HG03432 (cell line): ENCODE measurements at regions not wholly inside any gene's neighbourhood (a gene's known extent, or its start where the extent isn't known, plus 50 kb on each side); places are given as distances from the start of the nearest gene placed in this dataset.
A peak's percentile ranks its signal among the peaks of the same experiment; 100 is the strongest.

ENCODE experiments used
- ATAC-seq: cut with Tn5 transposase; IDR thresholded peaks from one replicate; pipeline ENCODE4 v1.9.1; 2021; ENCODE audit warnings: mild to moderate bottlenecking, moderate library complexity; ENCODE audit not compliant: unreplicated experiment

DNA sequence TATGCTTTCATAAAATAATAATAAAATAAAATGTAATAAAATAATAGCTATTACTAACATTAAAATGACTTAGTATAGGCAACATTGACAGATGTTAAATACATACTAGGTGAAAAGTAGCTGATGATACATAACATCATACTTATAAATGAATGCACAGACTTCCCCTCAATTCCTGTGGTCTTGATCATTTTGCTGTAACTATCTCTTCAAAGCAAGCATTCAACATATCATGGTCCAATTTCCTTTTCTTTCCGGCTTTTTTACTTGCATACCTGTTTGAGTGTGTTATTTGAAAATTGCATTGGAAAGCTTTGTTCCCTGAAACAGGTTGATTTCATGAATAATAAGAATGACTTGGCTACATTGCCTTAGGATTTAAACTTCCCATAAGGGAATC, 309.3 kb downstream of the HDGFL1 start:
- ATAC-seq: no peak

DNA sequence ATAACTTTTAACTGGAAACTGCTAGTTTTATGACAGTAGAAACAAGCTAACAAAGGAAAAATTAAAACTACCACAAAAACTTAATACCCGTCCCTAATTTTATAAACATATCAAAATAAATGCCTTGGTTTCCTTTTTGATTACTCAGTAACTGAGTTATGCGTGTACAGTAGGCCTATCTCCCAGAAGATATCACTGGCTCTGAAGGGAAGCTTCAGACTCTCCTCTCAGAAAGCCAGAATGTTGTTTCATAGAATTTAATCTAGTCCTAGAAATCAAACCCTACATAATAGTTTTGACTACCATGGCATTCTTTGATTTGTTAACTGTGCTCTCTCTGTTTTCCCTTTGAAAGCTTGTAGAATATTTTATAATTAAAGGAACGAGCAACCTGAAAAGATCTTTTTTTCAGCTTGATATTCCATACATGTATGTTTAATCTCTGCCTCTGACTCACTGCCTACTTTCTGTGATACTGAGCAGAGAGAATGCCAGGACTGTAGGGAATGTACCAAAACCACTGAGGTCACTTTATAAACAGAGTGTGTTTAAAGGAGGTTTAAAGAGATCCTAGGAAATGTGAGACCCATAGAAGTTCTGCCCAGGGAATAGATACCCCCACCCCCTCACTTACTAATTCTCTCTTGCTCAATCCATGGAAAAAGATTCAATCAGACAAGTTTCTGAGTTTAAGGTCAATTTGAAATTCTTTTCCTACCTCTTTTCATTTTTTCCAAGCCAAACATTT, 311.5 kb downstream of the HDGFL1 start:
- ATAC-seq: no peak

- ATAC-seq: no peak
Measured at GRCh38 chr6:22882581-22882980, 313.2 kb downstream of the HDGFL1 start.

DNA sequence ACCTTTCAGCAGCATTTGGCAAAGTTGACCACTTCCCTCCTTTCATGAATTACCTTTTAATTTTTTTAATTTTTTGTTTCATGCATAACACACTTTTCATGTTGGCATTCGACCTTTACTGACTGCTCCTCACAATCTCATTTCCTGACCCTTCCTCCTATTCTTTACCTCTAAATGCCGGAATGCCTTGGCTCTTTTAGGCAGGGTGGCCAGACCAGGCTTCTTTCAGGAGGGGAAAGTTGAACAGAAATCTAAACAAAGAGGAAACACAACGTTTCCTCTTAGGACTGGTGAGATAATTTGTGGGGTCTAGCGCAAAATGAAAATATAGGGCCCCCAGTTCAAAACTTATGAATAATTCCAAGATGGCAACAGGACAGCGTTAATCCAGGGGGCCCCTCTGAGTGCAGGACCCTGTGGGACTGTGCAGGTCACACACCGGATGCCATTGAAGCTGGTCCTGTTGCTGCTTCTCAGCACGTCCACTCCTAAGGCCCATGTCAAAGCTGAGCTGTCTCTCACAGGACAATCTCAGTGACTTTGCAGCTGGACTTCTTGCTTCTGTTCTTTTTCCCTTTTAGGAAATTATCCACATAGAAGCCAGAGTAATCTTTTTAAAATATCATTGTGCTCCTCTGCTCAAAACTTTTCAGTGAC, 313.8 kb downstream of the HDGFL1 start:
- no peak for ATAC-seq

- ATAC-seq: no peak
Measured at GRCh38 chr6:22884456-22884855, 315.1 kb downstream of the HDGFL1 start.

GRCh38 chr6:22886650-22887581, 317.6 kb downstream of the HDGFL1 start:
- ATAC-seq: peak; percentile 65

GRCh38 chr6:22888163-22888752, 318.9 kb downstream of the HDGFL1 start:
- ATAC-seq: no peak

DNA sequence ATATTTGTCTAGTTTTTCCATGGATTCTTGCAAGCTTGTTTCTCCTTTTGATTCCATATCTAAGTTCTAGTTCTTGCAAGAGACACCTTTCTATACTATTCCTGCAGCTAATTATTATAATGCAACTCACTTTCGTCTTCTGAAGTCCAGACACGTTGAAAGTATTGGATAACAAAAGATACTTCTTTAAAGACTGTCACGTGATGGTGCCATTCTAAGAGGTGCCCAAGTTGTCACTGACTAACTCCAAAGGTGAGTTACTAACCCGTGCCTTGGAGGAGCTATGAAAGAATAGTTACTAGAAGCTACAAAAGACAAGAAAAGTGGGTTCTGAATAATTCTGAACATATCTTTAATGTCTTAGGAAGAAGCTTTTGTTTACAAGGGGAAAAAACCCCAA, 322.6 kb downstream of the HDGFL1 start:
- ATAC-seq: no peak

- ATAC-seq: no peak
Measured at GRCh38 chr6:22892452-22892851, 323.1 kb downstream of the HDGFL1 start.

- no peak for ATAC-seq
Measured at GRCh38 chr6:22896696-22897095, 327.3 kb downstream of the HDGFL1 start.

DNA sequence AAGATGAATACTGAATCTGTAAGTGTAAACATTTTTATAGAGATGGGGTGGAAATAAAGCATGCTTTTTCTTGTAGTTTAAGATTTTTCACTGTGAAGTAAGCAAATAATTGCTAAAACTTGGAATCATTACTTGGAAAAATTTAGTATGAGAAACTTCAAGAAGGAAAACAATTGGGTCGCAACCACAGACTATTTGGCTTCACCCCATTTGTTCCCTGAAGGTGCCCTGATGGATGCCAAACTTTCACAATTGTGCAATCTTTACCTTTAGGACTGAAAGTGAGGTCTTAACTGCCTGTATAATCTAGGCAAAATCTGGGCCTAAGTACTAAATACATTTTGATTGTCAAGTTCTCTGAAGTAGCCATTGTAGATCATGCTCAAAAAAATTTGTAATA, 330.1 kb downstream of the HDGFL1 start:
- ATAC-seq: no peak

GRCh38 chr6:22903826-22904225, 334.5 kb downstream of the HDGFL1 start:
- ATAC-seq: no peak

- ATAC-seq: no peak
Measured at GRCh38 chr6:22904431-22904830, 335.1 kb downstream of the HDGFL1 start.

DNA sequence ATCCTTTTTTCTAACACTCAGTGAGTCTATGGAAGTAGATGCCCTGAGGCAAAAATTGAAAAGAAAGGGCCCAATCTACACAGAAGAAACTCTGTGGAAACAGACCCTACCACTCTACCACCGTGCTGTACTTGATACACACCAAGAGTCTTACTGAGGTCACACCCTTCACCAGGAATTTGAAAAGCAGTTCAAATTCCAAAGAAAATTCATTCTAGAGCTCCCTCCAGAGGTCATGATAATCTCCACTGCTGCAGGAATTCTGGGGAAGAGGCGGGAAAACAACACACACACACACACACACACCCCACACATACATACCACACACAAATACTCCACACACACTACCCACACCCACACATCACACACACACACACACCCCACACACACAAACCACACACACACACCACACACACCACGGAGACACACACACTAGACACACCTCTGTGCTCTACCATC, 336.8 kb downstream of the HDGFL1 start:
- ATAC-seq: no peak

DNA sequence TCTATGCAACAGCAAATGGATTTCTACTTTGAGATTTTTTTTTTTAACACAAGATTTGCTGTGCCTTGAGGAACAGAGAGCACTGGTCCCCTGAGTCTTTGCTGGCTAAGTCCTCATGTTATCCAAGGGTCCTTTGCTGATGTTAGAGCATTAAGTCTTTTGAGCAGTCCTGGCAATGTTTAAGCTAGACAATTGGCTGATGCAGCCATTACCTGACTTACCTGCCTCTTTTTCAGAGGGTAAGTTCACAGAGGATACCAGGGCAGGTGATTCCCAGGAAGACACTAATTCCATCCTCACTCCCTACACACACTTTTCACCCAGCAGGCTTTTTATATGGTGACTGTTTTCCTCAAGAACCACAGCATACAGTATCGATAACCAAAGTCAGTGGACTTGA, 337.7 kb downstream of the HDGFL1 start:
- ATAC-seq: no peak

GRCh38 chr6:22910370-22910769, 341.0 kb downstream of the HDGFL1 start:
- no peak for ATAC-seq

GRCh38 chr6:22913612-22914011, 344.2 kb downstream of the HDGFL1 start:
- no peak for ATAC-seq

DNA sequence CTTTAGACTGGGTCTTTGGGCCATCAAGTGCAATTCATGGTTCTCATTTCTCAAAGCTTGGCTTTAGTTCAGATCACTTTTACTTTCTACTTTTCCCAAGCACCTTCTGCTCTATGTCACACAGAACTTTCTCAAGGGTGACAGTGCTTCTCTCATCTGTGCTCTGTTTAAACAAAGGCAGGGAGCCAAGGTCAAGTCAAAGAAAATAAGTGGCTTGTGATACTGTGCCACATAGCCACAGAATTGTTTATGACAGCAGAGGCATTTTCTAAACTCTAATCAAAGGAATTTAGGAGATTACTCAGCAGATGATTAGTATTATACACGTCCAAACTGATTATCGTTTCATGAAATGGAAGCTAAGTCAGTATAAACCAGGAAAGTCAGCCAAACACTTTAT, 348.0 kb downstream of the HDGFL1 start:
- ATAC-seq: no peak

- no peak for ATAC-seq
Measured at GRCh38 chr6:22921828-22922227, 352.5 kb downstream of the HDGFL1 start.

DNA sequence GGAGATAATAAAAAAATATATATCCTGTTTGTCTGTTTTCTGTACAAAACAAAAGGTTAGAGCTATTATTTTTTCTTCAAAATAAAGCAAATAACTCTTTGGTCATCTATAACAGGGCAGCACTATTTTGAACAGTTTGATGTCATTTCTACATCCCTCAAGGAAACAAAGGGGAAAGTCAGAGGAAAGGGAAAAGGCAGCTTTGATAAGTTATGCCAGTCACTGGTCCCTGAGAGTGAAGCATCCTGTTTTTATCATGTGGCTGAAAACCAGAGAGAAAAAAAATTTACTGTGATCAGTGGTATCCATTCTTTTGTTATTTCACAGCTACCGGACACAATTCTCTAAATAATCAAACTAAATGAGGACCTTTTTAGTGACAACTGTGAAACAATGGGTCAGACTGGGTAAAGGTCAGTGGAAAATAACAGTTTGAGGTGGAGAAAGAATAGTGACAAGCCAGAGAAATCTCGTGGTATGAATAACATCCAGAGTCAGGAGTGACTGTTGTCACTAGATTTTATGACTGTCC, 356.0 kb downstream of the HDGFL1 start:
- no peak for ATAC-seq
